ENCODE measurements at regions not wholly inside any gene's neighbourhood (a gene's known extent, or its start where the extent isn't known, plus 50 kb on each side); places are given as distances from the start of the nearest gene placed in this dataset.

GRCh38 chr10:71072823-71073210, 139.6 kb upstream of the UNC5B start:
- H3K4me3 ChIP-seq (ENCODE audit: low read depth, low read length): no peak overlapping the region
- TF ChIP-seq CTCF (IDR thresholded peaks at IDR 0.05; ENCODE audit: low read depth, low read length, missing control alignments): no peak
- DNase-seq (ENCODE audit: low read depth): no peak
- in situ Hi-C loops (cut with HindIII; ENCODE audit: low sequenced_read_pairs): no loop called here

GRCh38 chr10:71073451-71074175, 138.8 kb upstream of the UNC5B start:
- TF ChIP-seq CTCF (IDR thresholded peaks at IDR 0.05; ENCODE audit: low read depth, low read length, missing control alignments): no peak
- no peak for DNase-seq (ENCODE audit: low read depth)
- no peak overlapping the region for H3K4me3 ChIP-seq (ENCODE audit: low read depth, low read length)
- in situ Hi-C loops (cut with HindIII; ENCODE audit: low sequenced_read_pairs): no loop called here

DNA sequence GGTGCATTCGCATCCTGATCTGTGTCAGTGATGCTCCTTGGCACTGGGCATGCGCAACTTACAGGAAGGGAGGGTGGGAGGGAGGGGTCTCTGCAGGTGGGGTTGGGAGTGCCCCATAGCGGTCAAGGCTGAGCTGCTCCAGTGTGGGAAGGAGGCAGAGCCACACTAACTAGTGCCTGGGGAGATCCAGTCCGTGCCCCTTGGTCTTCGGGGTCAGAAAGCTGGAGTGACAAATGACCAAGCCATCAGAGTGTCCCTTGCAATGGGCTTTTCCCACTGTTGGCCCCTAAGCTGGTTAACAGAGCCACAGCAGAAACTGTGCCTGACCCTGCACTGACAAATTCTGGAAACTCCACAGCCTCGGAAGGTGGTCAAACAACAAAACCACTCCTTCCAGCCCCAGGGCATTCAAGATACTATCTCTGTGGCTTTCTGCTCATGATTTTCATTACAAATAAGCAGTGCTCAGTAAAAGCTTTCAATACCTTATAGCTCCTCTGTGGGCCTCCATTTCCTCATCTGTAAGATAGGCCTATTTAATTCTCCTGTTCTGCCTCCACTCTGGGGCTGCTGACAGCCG, 138.1 kb upstream of the UNC5B start:
- H3K4me3 ChIP-seq (ENCODE audit: low read depth, low read length): no peak overlapping the region
- in situ Hi-C loops (cut with HindIII; ENCODE audit: low sequenced_read_pairs): no loop called here
- TF ChIP-seq CTCF (IDR thresholded peaks at IDR 0.05; ENCODE audit: low read depth, low read length, missing control alignments): no peak
- DNase-seq (ENCODE audit: low read depth): no peak

DNA sequence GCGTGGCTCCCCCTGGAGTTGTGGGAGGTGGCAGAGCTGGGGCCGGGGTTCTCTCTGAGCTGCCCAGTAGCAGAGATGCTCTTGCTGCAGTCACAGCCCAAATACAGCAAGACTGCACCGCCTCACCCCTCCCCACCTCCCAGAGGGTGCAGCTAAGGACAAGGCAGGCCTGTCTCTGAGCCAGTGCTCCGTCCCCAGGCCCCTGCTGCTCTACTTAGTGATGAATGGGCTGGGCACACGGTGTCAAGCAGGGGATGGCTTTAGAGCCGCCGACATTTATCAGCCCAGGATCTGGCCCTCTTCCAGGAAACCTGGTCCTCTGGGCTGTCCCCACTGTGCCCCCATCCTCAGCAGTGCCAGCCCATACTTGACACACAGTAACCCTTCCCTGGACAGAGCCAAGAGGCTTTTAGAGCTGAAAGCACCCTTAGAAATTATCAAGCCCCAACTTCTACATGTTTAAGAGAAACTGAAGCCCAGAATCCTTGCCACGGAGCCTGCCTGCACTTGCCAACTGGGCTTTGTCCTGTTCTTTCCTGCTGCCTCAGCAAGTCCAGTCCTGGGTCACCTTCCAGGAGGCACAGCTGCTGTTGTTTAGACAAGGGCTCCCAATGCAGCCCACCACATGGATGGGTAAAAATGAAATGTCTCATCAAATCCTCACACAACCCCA, 137.1 kb upstream of the UNC5B start:
- DNase-seq (ENCODE audit: low read depth): no peak
- H3K4me3 ChIP-seq (ENCODE audit: low read depth, low read length): no peak overlapping the region
- TF ChIP-seq CTCF (IDR thresholded peaks at IDR 0.05; ENCODE audit: low read depth, low read length, missing control alignments): no peak
- in situ Hi-C loops (cut with HindIII; ENCODE audit: low sequenced_read_pairs): no loop called here

- TF ChIP-seq CTCF (IDR thresholded peaks at IDR 0.05; ENCODE audit: low read depth, low read length, missing control alignments): no peak
- in situ Hi-C loops (cut with HindIII; ENCODE audit: low sequenced_read_pairs): no loop called here
These were observed 136.5 kb upstream of the UNC5B start for GRCh38 chr10:71075759-71076472.

DNA sequence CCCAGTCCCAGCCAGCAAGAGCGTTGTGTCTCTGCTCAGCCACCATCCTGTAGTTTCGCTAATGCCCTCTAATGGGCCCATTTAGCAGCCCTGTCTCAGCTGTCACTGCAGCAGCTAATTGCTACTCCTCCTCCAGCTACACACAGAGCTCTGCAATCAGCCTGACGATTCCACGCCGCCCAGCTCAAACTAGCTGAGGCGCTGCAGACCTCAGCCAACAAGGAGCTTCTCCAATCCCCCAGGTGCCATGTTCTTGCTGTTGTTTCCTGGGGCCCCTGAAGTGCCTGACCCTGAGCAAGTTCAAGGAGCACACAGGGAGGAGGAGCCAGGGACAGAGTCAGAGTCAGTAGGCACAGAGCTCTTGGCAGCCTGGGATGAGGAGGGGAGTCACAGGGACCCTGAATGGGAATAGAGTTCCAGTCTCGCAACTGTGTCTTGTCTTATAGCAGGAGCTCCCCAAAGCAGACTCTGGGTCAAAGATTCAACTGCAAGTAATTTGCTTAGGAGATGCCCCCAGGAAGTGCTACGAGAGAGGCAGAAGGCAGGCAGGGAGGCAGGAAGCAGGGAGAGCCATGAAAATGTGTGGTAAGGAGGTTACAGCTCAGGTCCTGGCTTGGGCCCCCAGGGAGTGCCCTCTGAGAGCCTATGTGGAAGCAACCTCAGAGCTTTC, 135.8 kb upstream of the UNC5B start:
- no peak overlapping the region for H3K4me3 ChIP-seq (ENCODE audit: low read depth, low read length)
- DNase-seq (ENCODE audit: low read depth): no peak
- TF ChIP-seq CTCF (IDR thresholded peaks at IDR 0.05; ENCODE audit: low read depth, low read length, missing control alignments): no peak
- in situ Hi-C loops (cut with HindIII; ENCODE audit: low sequenced_read_pairs): no loop called here

More at GRCh38 chr10:71075759-71076472, 136.5 kb upstream of the UNC5B start:
- no peak for DNase-seq (ENCODE audit: low read depth)
- no peak overlapping the region for H3K4me3 ChIP-seq (ENCODE audit: low read depth, low read length)

Data from astrocyte of the cerebellum (primary cell).